ENCODE measurements at regions not wholly inside any gene's neighbourhood (a gene's known extent, or its start where the extent isn't known, plus 50 kb on each side); places are given as distances from the start of the nearest gene placed in this dataset.

- no peak for DNase-seq
- Histone ChIP-seq H3K4me3 (no peak overlapping the region), H3K4me1 (ENCODE audit: low read depth) (peaks cover 5% of the 10 kb centered on the region), H3K9me3 (no peaks in the 10 kb centered on the region), H3K36me3 (ENCODE audit: low read depth) (no peaks in the 10 kb centered on the region)
- no peak for TF ChIP-seq CTCF (IDR thresholded peaks at IDR 0.05)
- intact Hi-C loops (cut with DNase I, micrococcal nuclease), result no loop called here
- ATAC-seq, result no peak
Measured at GRCh38 chr7:17014686-17015085, 132.9 kb upstream of the AGR3 start.

GRCh38 chr7:17015598-17016031, 133.8 kb upstream of the AGR3 start:
- no peaks in the 10 kb centered on the region for H3K4me1 ChIP-seq (ENCODE audit: low read depth)
- DNase-seq, result no peak
- H3K4me3 ChIP-seq, result no peak overlapping the region
- no peak for ATAC-seq
- H3K36me3 ChIP-seq (ENCODE audit: low read depth), result no peaks in the 10 kb centered on the region
- intact Hi-C loops (cut with DNase I, micrococcal nuclease), result no loop called here
- H3K9me3 ChIP-seq, result no peaks in the 10 kb centered on the region
- TF ChIP-seq CTCF (IDR thresholded peaks at IDR 0.05), result no peak

- no peaks in the 10 kb centered on the region for H3K36me3 ChIP-seq (ENCODE audit: low read depth)
- H3K9me3 ChIP-seq, result no peaks in the 10 kb centered on the region
- ATAC-seq, result no peak
- no peak for TF ChIP-seq CTCF (IDR thresholded peaks at IDR 0.05)
- no peaks in the 10 kb centered on the region for H3K4me1 ChIP-seq (ENCODE audit: low read depth)
- intact Hi-C loops (cut with DNase I, micrococcal nuclease), result no loop called here
- no peak overlapping the region for H3K4me3 ChIP-seq
- no peak for DNase-seq
Measured at GRCh38 chr7:17016402-17017010, 134.7 kb upstream of the AGR3 start.

GRCh38 chr7:17019106-17019505, 137.3 kb upstream of the AGR3 start:
- ATAC-seq, result no peak
- H3K9me3 ChIP-seq, result no peaks in the 10 kb centered on the region
- H3K4me1 ChIP-seq (ENCODE audit: low read depth), result no peaks in the 10 kb centered on the region
- intact Hi-C loops (cut with DNase I, micrococcal nuclease), result no loop called here
- DNase-seq, result no peak
- no peak for TF ChIP-seq CTCF (IDR thresholded peaks at IDR 0.05)
- H3K4me3 ChIP-seq, result no peak overlapping the region
- H3K36me3 ChIP-seq (ENCODE audit: low read depth), result no peaks in the 10 kb centered on the region

GRCh38 chr7:17020250-17020649, 138.5 kb upstream of the AGR3 start:
- H3K4me1 ChIP-seq (ENCODE audit: low read depth), result no peaks in the 10 kb centered on the region
- DNase-seq (no peak), ATAC-seq (peak; percentile 53)
- TF ChIP-seq CTCF (IDR thresholded peaks at IDR 0.05), result no peak
- H3K4me3 ChIP-seq, result no peak overlapping the region
- no peaks in the 10 kb centered on the region for H3K9me3 ChIP-seq
- intact Hi-C loops (cut with DNase I, micrococcal nuclease), result no loop called here
- no peaks in the 10 kb centered on the region for H3K36me3 ChIP-seq (ENCODE audit: low read depth)

- intact Hi-C loops (cut with DNase I, micrococcal nuclease), result no loop called here
- H3K9me3 ChIP-seq, result no peaks in the 10 kb centered on the region
- no peaks in the 10 kb centered on the region for H3K36me3 ChIP-seq (ENCODE audit: low read depth)
- TF ChIP-seq CTCF (IDR thresholded peaks at IDR 0.05), result no peak
- no peak for DNase-seq
- no peak for ATAC-seq
- no peaks in the 10 kb centered on the region for H3K4me1 ChIP-seq (ENCODE audit: low read depth)
- no peak overlapping the region for H3K4me3 ChIP-seq
Measured at GRCh38 chr7:17021205-17021604, 139.4 kb upstream of the AGR3 start.
